Cardiac fibroblast (primary cell): ENCODE measurements at regions not wholly inside any gene's neighbourhood (a gene's known extent, or its start where the extent isn't known, plus 50 kb on each side); places are given as distances from the start of the nearest gene placed in this dataset.

Source experiments
- DNase-seq, 2 donors: peaks; one replicate each; pipeline versions ENCODE4 v3.0.0 to v3.0.0-alpha.2; 2010; ENCODE audit warnings: low read depth in 2 of 2
- H3K4me3 ChIP-seq, 2 donors: replicated peaks in 1 of 2; 1 replicate in 1 of 2; 2 replicates in 1 of 2; pipeline ENCODE4 v1.5.1; 2011; ENCODE audit warnings: low read depth in 2 of 2, low read length in 2 of 2, mild to moderate bottlenecking in 2 of 2, moderate library complexity in 1 of 2
- TF ChIP-seq, protein P1 (sequence below): IDR thresholded peaks from one replicate; pipeline ENCODE4 v1.5.1; 2011; ENCODE audit warnings: low read depth, mild to moderate bottlenecking, low read length, inconsistent platforms

DNA sequence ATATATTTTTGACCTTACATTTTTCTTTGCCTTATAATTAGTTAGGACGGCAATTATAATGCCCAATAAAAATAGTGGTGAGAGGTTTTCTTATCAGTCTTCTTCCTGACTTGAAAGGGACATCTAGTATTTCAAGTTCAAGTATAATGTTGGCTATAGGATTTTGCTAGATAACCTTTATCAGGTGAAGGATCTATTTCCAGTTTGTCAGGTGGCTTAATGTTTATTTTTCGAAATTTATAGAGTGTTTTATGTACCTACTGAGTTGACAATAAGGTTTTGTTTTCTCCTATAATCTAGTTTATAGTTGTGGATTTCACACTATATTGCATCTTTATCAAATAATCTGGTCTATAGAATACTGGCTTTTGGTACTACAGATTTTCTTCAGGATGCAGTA is 351.8 kb upstream of the FGF13 start:
- no peak for DNase-seq
- TF ChIP-seq, protein P1, sequence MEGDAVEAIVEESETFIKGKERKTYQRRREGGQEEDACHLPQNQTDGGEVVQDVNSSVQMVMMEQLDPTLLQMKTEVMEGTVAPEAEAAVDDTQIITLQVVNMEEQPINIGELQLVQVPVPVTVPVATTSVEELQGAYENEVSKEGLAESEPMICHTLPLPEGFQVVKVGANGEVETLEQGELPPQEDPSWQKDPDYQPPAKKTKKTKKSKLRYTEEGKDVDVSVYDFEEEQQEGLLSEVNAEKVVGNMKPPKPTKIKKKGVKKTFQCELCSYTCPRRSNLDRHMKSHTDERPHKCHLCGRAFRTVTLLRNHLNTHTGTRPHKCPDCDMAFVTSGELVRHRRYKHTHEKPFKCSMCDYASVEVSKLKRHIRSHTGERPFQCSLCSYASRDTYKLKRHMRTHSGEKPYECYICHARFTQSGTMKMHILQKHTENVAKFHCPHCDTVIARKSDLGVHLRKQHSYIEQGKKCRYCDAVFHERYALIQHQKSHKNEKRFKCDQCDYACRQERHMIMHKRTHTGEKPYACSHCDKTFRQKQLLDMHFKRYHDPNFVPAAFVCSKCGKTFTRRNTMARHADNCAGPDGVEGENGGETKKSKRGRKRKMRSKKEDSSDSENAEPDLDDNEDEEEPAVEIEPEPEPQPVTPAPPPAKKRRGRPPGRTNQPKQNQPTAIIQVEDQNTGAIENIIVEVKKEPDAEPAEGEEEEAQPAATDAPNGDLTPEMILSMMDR = no peak

DNA sequence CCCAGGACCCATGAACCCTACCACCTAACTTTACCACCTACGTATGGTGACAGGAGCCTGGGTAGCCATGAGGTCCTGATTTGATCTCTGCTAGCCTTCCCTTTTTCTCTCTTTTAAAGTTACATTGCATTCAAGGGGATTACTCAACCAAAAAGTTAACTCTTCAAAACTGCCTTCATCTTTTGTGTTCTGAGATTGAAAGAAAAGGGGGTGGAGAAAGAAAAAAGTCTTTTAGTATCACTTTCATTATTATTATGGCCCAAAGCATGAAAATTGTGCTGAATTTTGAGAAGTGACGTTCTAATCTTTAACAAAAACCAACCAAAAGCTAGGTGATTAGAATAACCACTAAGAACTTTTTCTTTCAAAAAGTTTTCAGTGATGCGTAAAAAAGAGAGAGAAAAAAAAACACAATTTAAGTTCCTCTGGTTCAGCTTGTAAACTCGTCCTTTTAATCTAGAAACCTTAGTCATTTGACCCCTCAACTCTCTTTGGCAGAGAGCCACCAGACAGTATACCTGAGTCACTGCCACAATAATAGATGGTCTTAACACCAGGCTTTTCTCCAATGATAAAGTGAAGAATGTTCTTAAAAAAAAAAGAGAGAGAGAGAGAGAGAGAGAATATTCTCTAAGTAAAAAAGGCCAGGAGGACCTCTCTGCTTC is 347.4 kb upstream of the FGF13 start:
- H3K4me3 ChIP-seq = no peak overlapping the region
- DNase-seq = no peak
- TF ChIP-seq, protein P1 = no peak

More for the DNA sequence above, 351.8 kb upstream of the FGF13 start:
- H3K4me3 ChIP-seq = no peak overlapping the region

DNA sequence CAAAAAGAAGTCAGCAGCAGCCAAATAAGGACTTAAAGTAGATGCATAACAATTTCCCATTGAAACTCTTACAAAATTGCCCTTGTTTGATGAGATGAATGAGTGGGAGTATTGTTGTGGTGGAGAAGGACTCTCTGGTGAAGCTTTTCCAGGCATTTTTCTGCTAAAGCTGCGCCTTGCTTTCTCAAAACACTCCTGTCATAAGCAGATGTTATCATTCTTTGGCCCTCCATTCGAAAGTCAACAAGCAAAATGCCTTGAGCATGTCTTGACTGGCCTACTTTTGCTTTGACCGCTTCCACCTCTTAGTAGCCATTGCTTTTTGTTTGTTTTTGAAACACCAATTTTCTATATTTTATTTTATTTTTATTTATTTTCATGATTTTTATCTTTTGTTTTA is 340.9 kb upstream of the FGF13 start:
- H3K4me3 ChIP-seq = no peak overlapping the region
- DNase-seq = no peak
- TF ChIP-seq, protein P1 = no peak

DNA sequence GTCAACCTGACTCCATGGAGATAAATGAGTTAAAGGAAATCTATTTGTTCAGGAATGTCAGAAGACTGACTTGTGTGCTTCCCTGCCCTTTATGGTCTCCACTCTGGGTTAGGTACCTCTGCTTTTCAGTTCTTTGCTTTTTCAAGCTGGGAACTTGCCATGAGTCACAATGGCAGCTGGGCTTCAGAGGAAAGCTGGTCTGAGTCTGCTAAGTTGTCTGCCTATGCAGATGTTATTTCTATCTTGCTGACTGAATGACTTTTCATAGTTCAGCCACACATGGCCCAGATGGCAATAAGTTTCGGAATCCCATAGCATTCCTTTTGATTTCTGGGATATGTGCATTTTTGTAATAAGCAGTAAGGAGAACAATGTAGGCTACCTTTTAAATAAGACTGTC is 337.9 kb upstream of the FGF13 start:
- TF ChIP-seq, protein P1 = no peak
- H3K4me3 ChIP-seq = no peak overlapping the region
- DNase-seq = no peak

DNA sequence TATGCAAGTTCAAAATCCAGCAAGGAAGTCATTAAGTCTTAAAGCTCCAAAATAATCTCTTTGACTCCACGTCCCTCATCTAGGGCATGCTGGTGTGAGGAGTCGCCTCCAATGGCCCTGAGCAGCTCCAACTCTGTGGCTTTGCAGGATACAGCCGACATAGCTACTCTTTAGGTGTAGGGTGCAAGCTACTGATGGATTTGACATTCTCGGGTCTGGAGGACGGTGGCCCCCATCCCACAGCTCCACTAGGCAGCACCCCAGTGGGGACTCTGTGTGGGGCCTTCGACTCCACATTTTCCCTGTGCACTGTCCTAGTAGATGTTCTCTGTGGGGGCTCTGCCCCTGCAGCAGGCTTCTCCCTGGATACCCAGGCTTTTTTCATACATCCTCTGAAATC is 333.2 kb upstream of the FGF13 start:
- no peak overlapping the region for H3K4me3 ChIP-seq
- TF ChIP-seq, protein P1 = no peak
- no peak for DNase-seq

DNA sequence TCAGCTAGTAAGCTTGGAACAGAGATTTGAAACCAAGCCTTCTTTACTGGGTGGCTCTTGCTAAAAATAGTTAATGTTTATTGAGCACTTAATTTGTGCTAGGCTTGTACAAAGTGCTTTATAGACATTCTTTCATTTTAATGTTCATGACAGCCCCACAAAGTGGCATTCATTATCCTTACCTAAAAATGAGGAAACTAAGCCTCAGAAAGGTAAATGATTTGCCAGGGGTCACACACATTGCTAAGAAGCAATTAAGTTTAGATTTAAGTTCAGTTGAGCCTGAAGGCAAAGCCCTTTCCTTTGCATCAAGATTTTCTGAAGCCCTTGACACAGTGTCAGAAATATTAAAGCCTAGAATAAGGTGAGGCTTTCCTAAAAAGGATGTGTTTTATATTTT is 327.5 kb upstream of the FGF13 start:
- DNase-seq = no peak
- no peak overlapping the region for H3K4me3 ChIP-seq
- TF ChIP-seq, protein P1 = no peak

DNA sequence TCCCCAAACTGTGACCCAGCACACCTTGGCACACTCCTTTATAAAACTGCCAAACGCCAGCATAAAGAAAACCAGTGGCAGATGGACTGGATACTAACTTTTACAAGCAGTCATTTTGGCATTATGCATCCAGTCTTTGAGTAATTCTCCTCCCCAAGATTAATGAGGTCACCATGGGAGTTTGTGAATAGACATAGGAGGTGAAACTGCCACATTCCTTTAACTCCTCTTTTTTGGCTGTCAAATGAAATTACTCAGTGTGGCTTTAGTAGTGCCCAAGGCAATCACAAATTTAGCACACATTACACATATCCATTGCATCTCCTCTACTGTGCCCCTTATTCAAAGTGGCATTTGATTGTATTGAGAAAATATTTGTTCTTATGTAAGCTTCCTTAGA is 315.3 kb upstream of the FGF13 start:
- TF ChIP-seq, protein P1 = no peak
- no peak overlapping the region for H3K4me3 ChIP-seq
- no peak for DNase-seq
